ENCODE measurements at regions not wholly inside any gene's neighbourhood (a gene's known extent, or its start where the extent isn't known, plus 50 kb on each side); places are given as distances from the start of the nearest gene placed in this dataset.

DNA sequence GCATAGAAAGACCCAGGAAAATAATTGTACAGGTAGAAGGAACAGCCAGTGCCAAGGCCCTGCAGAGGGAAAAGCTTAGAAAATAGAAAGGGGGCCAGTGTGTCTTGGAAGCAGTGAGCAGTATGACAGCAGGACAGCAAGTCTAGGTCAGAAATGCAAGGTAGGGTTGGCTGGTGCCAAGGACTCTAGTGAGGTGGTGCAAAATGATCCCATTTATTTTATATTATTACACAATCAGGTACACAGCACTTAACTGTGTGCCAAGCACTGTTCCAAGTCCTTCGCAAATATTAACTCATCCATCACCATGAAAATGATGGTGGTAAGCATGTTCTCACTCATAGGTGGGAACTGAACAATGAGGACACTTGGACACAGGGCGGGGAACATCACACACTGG is 100.0 kb downstream of the AQP4 start:
- TF ChIP-seq, protein P1, sequence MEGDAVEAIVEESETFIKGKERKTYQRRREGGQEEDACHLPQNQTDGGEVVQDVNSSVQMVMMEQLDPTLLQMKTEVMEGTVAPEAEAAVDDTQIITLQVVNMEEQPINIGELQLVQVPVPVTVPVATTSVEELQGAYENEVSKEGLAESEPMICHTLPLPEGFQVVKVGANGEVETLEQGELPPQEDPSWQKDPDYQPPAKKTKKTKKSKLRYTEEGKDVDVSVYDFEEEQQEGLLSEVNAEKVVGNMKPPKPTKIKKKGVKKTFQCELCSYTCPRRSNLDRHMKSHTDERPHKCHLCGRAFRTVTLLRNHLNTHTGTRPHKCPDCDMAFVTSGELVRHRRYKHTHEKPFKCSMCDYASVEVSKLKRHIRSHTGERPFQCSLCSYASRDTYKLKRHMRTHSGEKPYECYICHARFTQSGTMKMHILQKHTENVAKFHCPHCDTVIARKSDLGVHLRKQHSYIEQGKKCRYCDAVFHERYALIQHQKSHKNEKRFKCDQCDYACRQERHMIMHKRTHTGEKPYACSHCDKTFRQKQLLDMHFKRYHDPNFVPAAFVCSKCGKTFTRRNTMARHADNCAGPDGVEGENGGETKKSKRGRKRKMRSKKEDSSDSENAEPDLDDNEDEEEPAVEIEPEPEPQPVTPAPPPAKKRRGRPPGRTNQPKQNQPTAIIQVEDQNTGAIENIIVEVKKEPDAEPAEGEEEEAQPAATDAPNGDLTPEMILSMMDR (IDR thresholded peaks at IDR 0.05), result no peak
- no peak for TF ChIP-seq POLR2A (IDR thresholded peaks at IDR 0.05)
- TF ChIP-seq POLR2AphosphoS5 (IDR thresholded peaks at IDR 0.05), result no peak
